NCI-H2081 treated with DMSO at 0.1 percent for 48 hours (cell line): ENCODE measurements at regions not wholly inside any gene's neighbourhood (a gene's known extent, or its start where the extent isn't known, plus 50 kb on each side); places are given as distances from the start of the nearest gene placed in this dataset.

Source experiments
- DNase-seq: peaks from one replicate; lab custom pipeline; 2025; lab: John Stamatoyannopoulos, UW

DNA sequence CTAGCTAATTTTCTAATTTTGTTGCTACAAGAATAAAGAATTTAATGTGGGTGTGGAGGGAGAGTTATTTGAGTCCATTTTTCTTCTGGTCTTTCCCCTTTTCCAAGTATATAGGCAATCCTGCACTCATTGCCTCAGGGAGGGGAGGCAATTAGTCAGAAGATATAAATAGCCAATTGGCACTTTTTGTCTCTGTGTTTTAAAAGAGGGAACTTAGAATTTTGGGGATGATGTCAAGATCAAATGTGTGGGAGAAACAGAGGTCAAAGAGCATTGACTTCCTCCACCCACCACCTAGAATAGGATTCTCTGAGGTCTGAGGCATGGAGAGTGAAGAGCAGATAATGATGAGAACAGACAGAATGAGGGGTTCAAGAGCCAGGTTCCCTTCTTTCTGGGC is 120.3 kb upstream of the ZC3H12C start:
- no peak for DNase-seq

DNA sequence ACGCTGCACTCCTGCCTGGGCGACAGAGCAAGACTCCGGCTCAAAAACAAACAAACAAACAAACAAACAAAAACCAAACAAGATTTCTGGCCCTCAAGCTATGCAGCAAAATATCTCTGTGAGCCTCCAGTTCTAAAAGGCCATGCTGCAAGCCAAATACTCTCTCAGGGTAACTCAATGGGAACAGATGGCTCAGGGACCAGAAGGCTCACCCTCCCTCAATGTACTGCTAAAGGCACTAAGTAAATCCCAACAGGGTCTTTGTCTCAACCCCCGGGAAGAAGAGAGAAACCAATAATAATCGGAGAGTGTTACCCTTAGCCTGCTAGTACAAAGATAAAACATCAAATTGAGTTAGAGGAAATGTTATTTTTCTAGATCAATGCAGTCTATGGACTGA is 119.7 kb upstream of the ZC3H12C start:
- DNase-seq = no peak

DNA sequence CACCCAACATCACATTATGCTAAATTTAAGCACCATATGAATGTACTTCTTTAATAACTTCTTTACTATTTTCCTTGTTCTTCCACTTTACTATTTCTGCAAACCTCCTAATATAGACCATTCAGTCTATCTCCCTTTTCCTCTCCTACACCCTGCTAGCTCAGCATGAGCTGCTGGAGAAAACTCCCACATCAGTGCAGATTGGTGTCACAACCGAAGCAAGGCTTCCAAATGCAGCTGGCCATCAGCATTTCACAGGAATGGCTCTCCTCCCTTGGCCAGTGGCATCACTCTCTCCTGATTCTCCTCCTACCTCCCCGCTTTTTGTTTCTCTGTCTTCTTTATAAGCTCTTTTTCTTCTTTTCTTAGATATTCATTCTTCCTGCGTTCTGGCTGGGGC is 118.7 kb upstream of the ZC3H12C start:
- no peak for DNase-seq

DNA sequence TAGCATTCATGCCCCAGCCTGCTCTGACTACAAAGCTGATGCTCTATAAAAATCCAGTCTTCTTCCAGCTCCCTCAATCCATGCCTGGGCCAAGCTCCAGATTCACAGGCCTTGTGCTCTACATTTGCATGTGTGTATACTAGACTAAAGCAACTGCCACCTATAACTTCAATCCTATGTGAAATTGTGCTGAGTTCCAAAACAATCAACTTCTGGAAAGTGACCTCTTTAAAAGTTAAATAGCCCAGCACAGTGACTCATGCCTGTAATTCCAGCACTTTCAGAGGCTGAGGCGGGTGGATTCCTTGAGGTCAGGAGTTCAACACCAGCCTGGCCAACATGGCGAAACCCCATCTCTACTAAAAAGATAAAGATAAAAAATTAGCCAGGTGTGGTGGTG is 114.3 kb upstream of the ZC3H12C start:
- DNase-seq = no peak

DNA sequence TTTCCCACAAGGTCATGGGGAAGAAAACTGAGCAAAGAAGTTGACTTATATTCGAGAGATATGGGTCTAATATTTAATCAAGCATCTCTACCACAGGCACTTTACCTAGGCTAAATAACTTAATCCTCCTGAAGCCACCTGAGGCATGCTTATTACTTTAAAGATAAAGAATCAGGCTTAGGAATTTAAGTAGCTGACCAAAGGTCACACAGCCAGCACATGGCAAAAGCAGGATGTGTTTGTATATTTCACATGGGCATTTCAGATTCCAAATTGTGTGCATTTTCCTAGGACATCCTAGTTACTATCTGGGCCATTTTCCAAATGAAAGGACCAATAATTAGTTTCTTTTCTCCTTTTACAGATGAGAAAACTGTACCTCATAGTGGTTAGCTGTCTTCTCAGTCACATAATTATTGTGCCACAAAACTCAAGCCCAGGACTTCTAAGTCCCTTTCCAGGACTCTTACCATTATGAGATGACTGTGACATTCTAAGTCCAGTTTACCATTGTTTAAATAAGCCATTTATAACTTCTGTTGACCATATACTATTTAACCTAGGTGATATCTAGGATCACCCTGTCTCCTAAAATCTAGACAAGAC is 112.1 kb upstream of the ZC3H12C start:
- DNase-seq = no peak

DNA sequence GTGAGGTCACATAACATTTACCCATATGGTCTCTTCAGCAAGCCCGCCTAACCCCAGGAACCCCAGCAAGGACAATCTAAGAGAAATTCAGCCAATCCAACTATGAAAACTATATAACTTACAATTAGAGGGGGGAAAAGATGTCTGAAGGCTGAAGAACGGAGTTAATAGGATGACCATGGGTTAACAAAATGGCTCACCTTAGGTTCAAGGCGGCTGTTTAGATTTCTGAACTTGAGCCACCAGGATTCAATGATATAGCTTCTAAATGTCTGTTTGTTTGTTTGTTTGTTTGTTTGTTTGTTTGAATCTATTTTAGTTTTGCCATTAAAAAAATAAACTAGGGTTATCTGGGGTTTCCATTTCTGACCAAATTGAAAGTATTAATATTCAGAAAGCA is 109.8 kb upstream of the ZC3H12C start:
- DNase-seq = no peak

DNA sequence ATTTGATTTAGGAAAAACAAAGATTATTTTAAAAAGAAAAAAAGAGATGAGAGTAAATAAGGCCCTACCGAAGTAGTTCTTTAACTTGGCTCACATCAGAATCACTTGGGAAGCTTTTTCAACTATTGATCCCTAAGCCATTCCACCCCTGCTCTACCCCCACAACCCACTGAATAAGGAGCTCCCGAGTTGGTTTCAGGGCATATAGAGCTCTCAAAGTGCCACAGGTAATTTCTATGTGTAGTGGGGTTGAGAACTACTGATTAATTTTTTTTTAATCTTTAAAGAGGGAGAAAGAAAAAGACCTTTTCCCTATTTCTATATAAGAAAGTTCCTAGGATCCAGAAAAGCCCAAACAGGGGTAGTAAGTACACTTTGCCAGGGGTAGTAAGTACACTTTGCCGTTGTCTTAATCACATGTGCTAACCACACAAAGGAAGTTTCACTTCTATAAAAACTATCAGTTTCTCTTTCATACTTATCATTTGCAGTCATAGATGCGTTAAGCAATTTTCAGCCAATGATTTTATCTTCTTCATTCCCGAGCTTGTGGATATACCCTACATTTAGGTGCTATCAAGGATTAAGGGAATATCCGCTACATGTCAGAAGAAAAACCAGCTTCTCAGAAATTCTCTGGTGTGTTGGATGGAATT is 108.4 kb upstream of the ZC3H12C start:
- DNase-seq = no peak

DNA sequence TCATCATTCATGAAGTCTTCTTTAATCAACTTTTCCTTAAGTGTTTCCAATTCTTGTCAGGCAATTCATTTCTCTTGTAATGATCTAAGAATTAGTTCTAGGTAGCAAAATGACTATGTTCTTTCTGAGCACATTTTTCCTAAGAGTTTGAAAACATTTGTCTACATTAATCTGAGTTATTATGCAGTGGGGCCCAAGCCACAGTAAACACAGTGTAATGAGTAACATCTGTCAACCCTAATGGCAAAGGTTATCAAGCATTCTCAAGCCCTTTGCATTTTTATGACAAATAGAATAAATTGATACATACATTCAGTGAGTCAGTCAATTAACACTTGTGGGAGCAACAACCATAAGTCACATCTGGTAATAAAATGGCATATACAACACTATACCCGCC is 106.7 kb upstream of the ZC3H12C start:
- DNase-seq = no peak

DNA sequence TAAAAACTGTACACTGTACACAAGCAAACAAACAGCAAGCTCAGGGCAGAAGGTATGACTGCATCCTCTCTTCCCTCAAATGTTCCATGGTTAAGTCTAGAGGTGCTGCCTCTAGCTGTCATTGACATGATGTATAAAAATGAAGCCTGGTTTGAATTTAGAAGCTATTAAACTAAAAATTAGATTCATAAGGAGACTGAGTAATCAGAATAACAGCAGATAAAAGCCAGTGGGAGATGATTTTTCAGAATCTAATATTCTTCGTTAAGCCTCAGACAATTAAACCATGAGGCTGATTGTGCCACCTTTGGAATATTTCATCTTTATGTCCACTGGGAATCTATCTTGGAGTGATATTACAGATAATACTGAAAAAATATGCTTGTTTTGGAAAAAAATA is 101.4 kb upstream of the ZC3H12C start:
- no peak for DNase-seq

DNA sequence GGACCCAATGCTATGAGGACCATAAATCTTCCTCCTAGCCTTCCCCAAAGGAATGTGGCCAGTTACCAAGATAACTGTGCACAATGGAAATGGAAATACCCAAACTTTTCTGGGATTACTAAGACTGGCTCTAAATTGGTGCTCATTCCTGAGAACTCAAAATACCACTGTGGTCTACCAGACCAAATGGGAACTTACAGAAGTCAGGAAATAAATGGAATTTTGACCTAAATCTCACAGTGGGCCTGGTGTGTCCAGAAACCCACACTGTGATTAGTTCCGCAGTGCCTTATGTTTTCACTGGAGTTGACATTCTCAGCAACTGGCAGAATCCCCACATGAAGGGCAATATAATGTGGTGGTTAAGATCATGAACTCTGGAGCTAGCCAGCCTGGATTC is 99.4 kb upstream of the ZC3H12C start:
- no peak for DNase-seq

DNA sequence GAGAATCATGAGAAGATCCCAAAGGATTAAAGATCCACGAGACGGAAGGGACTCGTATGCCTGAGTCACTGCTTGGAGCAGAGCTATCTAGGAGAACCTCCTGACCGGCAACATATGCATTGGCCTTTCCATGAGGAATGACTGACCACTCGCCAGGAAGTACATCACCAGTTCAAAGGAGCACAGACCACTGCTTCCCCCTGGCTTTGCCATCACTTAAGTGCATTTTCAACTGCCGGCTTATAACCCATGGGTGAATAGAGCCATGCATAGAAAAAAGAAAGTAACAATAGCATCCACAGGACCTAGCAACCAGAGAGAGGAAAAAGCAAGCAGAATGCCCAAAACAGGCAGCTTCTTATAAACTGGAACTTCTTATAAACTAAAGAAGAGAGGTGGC is 98.3 kb upstream of the ZC3H12C start:
- DNase-seq = no peak

DNA sequence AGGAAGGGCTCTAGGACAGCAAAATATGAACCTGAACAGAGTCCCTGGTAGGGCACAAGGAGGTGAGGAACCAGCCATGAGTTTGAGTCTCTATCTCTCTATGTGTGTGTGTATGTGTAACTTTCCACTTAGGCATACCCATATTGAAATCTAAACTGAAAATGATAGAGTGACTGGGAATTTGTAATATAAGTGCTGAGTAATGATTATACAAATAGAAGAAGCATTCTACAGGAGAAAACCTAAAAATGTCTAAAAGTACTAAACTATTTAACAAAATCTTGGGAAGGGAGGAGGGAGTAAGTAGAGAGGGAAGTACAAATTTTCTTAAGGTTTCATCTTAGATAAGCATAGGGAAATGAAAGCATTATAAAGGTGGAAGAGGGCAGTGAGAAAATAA is 97.1 kb upstream of the ZC3H12C start:
- DNase-seq = no peak

DNA sequence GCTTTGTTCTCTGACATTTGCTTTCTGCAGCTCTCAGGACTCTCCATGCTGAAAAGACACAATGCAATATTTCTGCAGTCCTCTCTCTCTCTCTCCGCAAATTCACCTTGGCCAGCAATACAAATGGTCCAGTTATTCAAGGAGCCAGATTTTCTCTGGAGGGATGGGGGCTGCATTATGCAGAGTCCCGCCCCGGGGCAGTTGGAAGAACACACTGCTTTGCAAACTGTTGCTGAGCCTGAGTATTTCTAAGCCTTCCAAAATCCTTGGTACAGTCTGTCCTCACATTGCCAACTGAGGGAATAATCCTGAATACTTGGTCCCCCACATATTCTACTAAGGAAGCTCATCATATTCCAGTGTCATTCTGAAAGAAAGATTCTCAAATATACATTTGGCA is 94.3 kb upstream of the ZC3H12C start:
- no peak for DNase-seq

DNA sequence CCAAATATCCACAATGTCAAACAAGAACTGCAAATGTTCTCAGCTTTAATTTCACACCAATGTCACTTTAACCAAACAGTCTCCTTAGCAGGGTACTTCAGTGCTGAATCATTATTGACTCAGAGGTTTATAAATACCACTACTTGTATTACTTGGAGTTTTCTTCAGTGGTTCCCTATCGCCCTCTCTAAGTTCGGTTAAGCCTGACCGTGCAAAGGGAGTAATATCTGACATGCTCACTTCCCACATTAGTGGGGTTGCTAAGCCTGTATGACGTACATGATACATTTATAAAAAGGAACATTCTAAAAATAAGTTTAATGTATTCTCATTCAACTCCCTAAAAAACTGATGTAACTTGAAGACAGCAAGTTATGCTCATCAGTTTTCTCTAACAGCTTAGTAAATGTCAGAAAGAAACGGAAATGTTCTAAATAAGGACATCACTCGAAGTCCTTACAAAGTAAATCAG is 93.1 kb upstream of the ZC3H12C start:
- DNase-seq = no peak

DNA sequence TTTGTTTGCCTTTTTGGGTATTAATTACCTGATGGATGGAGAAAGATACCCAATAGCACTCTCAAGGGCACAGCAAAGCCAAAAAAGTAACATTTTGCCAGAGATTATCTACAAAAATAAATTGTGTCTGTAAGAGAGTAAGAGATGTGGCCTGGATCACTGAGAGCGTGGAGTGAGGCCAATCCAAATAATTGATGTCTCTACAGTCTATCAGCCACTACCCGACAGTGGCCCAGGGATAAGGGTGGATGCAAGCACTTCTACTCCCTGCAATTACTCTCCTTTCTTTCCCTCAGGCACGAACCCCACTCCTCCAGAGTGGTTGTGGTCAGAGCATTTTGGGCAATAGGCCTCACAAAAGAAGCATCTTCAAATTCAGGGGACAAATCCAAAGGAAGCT is 92.3 kb upstream of the ZC3H12C start:
- DNase-seq = no peak

DNA sequence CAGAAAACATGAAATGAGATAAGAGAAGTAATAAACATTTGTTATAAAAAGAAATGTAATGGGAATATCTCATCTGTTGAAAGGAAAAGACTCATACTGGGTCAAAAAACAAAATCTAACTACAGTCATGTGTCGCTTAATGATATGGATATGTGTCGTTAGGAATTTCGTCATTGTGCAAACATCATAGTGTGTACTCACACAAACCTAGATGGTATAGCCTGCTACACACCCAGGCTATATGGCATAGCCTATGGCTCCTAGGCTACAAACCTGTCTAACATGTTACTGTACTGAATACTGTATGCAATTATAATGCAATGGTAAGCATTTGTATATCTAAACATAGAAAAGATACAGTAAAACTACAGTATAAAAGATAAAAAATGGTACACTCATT is 89.8 kb upstream of the ZC3H12C start:
- DNase-seq = no peak

DNA sequence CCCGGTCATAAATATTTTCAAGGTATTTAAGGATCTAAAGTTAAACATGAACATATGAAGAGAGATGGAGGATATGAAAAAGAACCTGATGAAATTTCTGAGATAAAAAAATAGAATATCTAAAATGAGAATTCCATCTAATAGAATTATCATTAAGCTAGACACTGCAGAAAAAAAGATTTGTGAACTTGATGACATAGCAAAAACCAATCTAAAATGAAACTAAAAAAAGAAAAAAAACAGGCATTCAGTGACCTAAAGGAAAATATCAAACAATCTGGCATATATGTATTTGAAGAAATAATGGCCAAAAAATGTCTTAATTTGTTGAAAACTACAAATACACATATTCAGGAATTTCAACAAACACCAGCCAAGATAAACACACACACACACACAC is 81.6 kb upstream of the ZC3H12C start:
- DNase-seq = no peak

DNA sequence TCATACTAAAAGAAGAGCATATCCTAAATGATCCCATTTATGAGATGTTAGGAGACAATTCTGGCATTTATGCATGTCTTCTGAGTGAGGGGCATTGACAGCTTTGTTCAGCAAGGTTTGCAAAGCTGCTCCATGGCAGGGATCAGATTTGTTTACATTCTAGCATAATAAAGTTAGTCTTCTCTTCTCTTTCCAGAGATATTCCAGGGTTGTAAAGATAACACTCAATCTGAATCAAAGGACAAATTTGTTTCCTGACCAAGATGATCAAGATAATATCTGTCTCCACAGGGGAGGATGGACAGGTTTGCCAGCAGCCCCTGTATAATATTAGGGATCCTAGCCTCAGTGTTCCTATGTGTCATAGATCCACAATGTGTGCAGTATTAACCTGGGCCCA is 77.5 kb upstream of the ZC3H12C start:
- DNase-seq = no peak

DNA sequence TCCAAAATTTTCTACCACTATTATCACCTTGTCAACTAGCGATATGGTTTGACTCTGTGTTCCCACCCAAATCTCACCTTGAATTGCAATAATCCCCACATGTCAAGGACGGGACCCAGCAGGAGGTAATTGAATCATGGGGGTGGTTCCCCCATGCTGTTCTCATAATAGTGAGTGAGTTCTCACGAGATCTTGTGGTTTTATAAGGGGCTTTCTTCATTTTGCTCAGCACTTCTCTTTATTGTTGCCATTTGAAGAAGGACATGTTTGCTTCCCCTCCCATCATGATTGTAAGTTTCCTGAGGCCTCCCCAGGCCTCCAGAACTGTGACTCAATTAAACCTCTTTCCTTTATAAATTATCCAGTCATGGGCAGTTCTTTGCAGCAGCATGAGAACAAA is 73.5 kb upstream of the ZC3H12C start:
- DNase-seq = no peak

DNA sequence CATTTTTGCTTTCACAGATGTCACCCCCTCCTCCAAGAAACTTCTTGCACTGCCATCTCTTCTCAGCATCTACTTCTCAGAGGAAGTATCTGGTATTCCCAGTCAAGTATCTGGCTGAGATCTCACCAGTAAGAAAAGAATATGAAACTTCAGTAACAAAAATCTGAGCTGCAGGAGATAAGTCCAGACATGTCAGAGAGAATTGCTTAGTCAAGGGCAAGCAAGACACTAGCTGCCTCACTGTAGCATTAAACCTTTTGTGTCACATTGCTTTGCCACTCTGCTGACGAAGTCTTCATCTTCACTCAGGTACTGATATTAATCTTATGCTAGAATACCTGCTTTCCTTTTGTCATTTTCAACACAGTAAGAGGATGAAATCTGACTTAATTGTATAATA is 70.6 kb upstream of the ZC3H12C start:
- no peak for DNase-seq

DNA sequence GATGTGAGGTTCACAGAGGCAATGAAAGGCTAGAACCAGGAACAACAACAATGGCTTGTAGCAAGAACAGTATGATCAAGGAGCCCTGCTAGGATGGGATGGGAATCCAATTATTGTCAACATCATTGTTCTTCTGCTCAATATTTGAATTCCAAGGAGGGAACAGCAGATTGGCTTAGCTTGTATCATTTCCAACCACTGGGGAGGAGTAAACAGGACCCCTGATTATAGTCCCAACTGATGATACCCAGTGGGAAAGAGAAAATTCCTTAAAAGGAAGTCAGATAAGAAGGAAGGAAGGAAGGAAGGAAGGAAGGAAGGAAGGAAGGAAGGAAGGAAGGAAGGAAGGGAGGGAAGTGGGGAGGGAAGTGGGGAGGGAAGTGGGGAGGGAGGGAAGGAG is 69.5 kb upstream of the ZC3H12C start:
- no peak for DNase-seq

DNA sequence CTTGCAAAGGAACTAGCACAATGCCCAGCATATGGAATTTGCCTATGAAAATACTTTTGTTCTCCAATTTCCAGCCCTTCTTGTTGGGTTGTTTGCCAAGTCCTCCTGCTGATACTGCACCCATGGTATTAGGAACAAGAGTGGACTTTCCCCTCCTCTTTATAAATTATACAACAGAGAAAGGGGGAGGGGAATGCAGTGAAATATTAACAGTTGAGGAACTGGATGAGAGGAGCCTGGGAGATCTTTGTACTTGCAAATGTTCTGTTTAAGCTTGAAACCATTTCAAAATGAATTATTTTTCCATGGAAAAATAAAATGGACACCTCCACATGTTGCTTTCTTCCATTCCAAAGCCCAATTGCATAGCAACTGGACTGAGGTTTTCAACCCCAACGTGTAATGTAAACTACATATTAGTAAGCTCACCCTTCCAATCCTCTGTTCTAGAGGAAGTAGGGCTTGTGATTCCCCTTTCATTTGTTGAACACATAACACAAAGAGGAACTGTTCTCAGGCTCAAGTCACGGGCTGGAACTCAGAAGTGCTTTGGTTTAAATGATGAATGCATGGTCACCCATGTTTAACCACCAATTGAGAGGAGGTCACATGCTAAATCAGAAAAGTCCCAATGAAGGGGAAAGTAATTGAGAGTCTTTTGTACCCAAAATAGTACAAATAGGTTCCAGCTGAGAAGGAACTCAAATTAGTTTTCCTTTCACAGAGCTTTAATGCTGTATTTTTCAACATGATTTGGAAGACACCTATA is 66.2 kb upstream of the ZC3H12C start:
- no peak for DNase-seq

DNA sequence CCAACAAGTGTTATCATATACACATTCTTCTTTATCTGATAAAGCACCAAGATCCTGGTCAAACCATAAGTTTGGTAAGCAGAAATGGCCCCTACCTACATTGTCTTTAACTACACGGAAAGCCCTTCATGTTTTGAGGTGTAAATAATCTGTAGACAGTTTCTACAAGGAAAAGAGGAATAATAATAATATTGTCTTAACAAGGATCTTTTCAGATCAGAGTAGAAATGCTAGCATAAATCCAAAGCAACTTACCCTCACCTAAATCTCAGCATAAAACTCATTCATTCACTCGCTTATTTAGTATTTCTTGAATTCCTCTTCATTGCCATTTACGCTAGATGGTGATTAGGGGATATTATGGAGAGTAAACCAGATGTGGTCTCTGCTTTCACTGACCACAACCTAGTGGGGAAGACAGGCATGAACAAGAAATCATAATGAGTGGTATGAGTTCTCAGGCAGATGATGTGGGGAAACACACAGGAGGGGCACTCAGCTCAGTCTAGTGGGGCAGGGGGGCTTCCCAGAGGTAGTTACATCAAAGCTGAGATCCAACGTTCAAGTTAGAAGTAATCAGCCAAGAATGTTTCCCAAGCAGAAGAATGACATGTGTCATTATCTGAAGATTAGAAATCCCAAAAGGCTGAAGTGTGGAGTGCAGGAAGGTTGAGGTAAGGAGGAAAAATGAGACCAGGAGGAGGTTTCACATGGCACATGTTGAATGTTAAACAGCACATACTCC is 65.4 kb upstream of the ZC3H12C start:
- DNase-seq = no peak
